GM19452 (cell line): ENCODE measurements at regions not wholly inside any gene's neighbourhood (a gene's known extent, or its start where the extent isn't known, plus 50 kb on each side); places are given as distances from the start of the nearest gene placed in this dataset.
"Not testable (repeated sequence)": the region's sequence is repeated elsewhere in the genome, so short reads cannot be mapped to it uniquely, and the experiment has no call there.

Source experiments
- ATAC-seq: cut with Tn5 transposase; IDR thresholded peaks from one replicate; pipeline ENCODE4 v1.9.1; 2021; ENCODE audit not compliant: unreplicated experiment

DNA sequence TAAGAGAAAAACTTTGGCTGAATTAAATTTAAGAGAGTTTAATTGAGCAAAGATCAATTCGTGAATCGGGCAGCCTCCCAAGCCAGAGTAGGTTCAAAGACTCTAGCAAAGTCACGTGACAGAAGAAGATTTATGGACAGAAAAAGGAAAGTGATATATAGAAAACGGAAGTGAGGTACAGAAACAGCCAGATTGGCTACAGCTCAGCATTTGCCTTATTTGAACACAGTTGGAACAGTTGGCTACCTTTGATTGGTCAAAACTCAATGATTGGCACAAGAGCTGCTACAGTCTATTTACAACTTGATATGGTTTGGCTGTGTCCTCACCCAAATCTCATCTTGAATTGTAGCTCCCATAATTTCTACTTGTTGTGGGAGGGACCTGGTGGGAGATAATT lies 102.6 kb downstream of the PLG start:
- no peak for ATAC-seq

- no peak for ATAC-seq
Measured at GRCh38 chr6:160808263-160808662, 106.2 kb downstream of the PLG start.

GRCh38 chr6:160810238-160810637 lies 108.2 kb downstream of the PLG start:
- no peak for ATAC-seq

- ATAC-seq, result no peak
Measured at GRCh38 chr6:160812097-160812496, 110.1 kb downstream of the PLG start.

DNA sequence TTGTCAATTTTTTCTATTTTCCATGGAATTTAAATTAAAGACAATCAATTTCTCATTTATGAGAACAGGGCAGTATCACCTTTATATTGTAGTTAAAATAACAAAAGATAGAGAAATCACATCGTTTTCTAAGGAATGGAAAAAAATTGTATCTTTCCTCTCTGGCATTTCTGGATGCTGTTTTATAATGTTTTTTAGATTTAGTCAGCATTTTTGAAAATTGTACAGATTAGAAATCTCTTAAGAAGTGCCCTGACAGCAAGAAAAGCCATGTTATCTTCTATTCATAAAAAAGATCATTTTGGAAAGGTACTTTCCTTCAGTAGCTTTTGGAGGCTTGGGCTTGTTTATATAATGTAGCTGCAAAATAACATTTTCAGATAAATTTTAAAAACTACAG lies 116.9 kb downstream of the PLG start:
- ATAC-seq, result no peak

DNA sequence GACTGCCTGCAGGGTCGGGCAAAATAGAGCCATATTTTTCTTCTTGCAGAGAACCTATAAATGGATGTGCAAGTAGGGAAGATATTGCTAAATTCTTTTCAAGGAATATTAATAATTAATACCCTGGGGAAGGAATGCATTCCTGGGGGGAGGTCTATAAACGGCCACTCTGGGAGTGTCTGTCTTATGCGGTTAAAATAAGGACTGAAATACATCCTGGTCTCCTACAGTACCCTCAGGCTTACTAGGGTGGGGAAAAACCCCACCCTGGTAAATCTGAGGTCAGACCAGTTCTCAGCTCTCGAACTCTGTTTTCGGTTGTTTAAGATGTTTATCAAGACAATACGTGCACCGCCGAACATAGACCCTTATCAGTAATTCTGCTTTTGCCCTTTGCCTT lies 118.6 kb downstream of the PLG start:
- ATAC-seq, result not testable (repeated sequence)

DNA sequence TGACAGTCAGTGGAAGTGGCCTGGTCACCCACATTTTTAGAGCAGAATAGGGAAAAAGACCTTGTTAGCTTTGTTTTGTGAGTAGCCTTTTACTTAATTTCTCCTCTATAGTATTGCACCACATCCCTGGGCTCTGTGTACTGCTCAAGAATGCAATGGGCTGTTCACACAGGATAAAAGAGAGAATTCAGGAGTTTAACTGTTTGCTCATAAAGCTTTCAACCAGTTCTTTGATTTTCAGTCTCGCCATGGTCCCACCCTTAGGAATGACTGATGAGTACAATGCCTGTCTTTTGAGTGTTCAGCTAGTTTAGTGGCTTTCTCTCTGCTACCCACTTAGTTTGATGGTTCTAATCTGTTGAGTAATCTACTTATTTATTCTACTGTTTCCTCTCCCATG lies 129.7 kb downstream of the PLG start:
- ATAC-seq, result no peak

- ATAC-seq, result no peak
Measured at GRCh38 chr6:160832422-160832821, 130.4 kb downstream of the PLG start.

- ATAC-seq, result no peak
Measured at GRCh38 chr6:160837146-160837545, 135.1 kb downstream of the PLG start.

DNA sequence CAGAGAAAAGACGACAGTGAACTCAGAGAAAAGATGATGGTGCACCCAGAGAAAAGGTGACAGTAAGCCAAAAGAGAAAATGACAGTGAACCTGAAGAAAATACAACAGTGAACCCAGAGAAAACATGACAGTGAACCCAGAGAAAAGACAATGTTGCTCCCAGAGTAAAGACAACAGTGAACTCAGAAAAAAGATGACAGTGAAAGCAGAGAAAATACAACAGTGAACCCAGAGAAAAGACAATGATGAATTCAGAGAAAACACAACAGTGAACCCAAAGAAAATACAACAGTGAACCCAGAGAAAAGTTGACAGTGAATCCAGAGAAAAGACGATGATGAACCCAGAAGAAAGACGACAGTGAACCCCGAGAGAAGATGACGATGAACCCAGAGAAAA lies 140.5 kb upstream of the MAP3K4 start:
- no peak for ATAC-seq

DNA sequence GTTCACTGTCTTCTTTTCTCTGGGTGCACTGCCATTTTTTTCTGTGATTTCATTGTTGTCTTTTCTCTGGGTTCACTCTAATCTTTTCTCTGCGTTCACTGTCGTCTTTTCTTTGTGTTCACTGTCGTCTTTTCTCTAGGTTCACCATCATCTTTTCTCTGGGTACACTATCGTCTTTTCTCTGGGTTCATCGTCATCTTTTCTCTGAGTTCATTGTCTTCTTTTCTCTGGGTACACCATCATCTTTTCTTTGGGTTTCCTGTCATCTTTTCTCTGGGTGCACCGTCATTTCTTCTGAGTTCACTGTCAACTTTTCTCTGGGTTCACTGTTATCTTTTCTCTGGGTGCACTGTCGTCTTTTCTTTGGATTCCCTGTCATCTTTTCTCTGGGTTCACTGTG lies 137.6 kb upstream of the MAP3K4 start:
- ATAC-seq, result no peak

GRCh38 chr6:160858886-160859285 lies 132.7 kb upstream of the MAP3K4 start:
- ATAC-seq, result no peak

DNA sequence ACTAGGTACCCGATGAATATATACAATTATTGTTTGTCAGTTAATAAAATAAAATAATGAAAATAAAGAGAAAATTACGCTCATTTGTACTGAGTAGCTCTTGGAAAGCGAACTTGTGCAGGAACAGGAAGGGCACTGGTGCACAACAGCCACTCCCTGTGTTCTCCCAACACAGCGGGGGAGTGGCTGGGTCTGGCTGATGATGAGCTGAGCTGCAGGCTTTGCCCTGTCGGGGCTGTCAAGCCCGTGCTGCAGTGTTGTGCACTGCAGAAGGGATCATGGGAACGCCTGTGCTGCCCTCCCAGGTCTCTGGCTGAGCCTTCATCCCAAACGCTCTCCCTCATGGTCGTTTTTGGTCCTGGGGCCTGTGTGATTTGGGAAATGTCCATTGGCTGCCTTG lies 131.7 kb upstream of the MAP3K4 start:
- ATAC-seq, result no peak

DNA sequence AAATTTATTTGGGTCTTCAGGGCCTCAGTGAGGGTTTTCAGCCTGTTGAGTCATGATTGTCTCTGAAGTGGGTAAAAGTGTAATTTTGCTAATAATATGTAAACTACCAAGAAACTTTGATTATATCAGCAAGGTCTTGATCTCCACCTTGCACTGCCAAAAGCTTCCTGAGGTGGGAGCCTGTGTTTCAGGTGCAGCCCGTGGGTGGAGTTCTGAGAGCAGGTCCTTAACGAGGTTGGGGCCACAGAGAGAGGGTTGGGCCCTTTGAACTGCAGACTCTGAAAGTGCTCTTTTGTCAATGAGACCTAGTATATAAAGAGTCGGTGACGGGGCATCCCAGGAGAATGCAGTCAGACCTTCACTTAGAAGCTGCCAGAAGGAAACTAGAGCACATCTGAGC lies 129.7 kb upstream of the MAP3K4 start:
- ATAC-seq, result no peak

DNA sequence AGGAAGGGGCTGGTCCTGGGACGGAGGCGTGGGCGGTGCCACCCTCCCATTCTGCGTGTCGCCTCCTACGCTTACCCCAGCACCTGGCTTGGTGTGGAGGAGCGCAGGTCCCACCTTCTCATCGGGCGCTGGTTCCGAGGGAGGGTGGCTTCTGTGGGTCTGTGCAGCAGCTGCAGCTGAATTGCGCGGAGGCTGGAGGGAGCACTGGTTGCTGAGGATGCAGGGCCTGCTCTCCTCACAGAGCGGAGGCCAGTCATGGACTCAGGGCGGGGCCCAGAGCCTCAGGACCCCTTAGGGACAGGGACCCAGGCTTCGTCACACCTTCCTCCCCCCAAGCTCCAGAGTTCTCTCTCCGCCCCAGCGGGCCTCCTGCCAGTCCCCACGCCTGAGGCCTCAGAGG lies 127.8 kb upstream of the MAP3K4 start:
- no peak for ATAC-seq

- ATAC-seq, result no peak
Measured at GRCh38 chr6:160871320-160871719, 120.2 kb upstream of the MAP3K4 start.

DNA sequence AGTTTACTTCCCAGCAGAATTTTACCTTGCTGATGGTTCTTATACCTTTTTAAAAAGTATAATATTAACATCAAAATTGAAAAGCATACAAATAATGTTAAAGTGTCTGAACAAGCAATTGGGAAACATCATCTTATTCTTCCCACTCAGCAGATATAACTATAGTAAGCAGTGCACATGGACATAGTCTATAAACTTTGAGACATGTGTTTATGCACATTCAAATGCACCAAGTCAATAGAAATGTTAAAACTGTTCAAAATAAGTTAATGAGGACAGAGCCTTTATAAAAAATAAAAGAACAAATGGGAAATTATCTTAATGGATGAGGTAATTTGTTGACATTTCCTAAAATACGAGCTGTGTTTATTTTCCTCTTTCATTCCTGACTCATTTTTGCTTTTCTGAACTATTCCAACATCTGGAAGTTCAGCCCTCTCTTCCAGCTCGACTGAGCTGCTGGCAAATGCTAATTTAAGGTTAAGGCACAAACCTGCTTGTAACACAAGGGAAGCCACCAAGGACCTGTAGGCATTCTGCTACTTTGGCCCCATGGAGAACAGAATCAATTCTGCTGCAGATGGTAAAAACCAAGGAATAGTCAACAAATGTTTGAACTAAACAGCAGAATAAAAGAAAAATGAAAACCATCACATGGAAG lies 110.3 kb upstream of the MAP3K4 start:
- ATAC-seq, result no peak

GRCh38 chr6:160882006-160882405 lies 109.6 kb upstream of the MAP3K4 start:
- no peak for ATAC-seq

GRCh38 chr6:160882791-160883279 lies 108.7 kb upstream of the MAP3K4 start:
- ATAC-seq, result no peak

GRCh38 chr6:160883560-160883959 lies 108.0 kb upstream of the MAP3K4 start:
- no peak for ATAC-seq

GRCh38 chr6:160883999-160884398 lies 107.6 kb upstream of the MAP3K4 start:
- ATAC-seq, result no peak

- not testable (repeated sequence) for ATAC-seq
Measured at GRCh38 chr6:160889148-160889547, 102.4 kb upstream of the MAP3K4 start.

DNA sequence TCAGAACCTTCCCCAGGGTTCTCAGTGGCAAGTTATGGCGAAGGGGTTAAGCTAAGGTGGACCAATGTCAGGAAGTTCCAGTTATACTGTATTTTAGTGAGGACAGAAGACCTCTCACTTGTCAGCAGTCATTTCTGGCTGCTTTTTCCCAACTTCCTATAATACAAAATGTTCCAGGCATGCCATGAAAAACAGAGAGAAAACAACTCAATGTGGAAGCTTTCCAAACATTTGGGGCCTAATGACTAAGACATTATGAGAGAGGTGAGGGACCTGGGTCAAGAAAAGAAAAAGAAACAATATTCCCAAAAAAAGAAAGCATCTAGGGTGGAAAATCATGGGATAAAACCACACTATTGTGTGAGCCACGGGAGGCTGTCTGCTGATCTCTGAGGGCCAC lies 99.9 kb upstream of the MAP3K4 start:
- ATAC-seq, result no peak
